HG03280 (cell line): ENCODE measurements at regions not wholly inside any gene's neighbourhood (a gene's known extent, or its start where the extent isn't known, plus 50 kb on each side); places are given as distances from the start of the nearest gene placed in this dataset.
A peak's percentile ranks its signal among the peaks of the same experiment; 100 is the strongest.
"Not testable (repeated sequence)": the region's sequence is repeated elsewhere in the genome, so short reads cannot be mapped to it uniquely, and the experiment has no call there.

ENCODE experiments used
- ATAC-seq: cut with Tn5 transposase; IDR thresholded peaks from one replicate; pipeline ENCODE4 v1.9.1; 2021; ENCODE audit warnings: mild to moderate bottlenecking, moderate library complexity; ENCODE audit not compliant: unreplicated experiment

DNA sequence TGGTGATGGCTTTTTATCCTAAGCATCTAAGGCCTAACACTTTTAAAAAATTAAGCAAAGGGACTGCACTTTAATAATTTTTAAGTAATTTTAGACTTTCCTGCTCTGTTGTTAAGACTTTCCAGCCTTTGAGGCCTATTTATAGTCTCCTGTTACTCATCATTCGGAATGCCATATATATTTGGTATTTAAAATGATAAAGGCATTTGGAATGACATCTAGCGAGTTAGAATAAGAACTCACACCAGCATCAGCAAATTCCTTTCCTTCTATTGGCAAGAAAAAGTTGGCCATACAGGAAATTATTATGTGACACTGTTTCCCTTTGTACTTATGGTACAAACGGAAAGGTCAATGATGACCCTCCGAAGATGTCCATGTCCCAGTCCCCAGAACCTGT lies 88.1 kb upstream of the STMND1 start:
- no peak for ATAC-seq

DNA sequence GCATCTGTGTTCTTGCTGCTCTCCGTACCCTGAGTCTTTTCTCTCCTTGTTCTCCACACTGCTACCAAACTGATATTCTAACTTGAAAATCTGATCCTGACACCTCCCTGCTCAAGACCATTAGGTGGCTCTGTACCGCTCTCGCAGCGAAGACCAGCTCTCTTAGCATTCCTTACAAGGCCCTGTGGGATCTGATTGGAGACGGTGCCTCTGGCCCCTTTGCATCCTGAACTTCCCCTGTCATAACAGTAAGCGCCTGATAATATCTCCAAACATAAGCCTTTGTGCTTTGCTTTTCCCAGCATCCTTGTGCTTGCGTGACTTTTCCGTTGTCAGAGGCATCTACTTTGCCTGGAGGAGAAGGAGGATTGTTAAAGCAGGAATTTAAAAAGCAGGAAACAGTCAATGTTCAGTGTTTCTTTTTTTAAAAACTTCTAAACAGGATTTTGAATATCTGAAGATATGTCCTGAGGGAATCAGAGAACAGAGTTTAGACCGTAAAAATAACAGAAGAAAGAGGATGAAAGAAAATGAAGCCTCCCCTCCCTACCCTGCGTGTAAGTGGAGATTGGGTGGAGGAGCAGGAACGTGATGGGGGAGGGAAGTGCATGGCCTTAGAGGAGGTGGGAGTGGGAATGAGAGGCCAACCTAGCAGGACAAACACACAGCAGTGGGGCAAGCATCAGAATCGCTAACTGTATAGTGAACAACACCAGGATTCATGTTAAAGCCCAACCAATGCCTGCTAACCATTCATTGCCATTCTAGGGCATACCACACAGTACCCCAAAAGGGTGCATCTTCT lies 89.2 kb upstream of the STMND1 start:
- no peak for ATAC-seq

DNA sequence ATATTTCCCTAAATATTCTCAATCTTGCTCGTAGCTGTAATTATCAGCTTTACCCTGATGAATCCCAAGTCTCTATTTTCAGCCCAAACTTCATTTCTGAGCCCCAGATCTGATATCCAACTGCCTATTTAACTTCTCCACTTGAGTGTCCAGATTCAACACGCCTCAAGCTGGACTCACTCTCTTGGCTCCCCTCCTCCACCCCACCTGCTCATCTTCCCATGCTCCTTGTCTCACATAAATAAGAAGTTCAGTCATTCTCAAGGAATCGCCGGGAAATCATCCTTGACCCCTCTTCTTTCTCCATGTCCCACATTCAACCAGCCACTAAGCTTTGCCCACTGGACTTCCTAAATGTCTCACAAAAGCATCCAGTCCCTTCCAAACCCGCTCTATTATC lies 89.9 kb upstream of the STMND1 start:
- no peak for ATAC-seq

DNA sequence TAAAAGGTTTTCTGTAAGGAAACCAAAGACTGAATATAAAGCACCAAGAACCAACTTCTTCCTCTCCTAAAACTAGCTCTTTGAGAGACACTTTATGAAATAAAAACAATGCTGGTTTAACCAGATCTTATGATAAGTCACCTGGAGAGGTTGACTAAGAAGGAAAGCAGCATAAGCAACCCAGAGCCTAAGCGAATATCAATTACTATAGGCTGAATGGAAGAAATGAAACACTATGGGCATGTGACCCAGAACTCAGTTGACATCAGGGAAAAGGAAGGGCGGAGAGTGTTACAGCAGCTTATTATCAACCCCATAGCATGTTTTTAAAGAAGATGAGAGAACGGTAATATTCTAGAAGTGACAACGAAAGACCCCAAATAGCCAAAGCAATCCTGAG lies 94.1 kb upstream of the STMND1 start:
- no peak for ATAC-seq

DNA sequence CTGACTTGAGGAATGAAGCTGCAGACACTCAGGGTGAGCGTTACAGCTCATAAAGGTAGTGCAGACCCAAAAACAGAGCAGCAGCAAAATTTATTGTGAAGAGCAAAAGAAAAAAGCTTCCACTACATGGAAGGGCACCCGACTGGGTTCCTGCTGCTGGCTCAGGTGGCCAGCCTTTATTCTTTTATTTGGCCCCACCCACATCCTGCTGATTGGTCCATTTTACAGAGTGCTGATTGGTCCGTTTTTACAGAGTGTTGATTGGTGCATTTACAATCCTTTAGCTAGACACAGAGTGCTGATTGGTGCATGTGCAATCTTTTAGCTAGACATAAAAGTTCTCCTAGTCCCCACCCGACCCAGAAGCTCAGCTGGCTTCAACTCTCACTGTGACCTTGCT lies 95.3 kb upstream of the STMND1 start:
- ATAC-seq = no peak

DNA sequence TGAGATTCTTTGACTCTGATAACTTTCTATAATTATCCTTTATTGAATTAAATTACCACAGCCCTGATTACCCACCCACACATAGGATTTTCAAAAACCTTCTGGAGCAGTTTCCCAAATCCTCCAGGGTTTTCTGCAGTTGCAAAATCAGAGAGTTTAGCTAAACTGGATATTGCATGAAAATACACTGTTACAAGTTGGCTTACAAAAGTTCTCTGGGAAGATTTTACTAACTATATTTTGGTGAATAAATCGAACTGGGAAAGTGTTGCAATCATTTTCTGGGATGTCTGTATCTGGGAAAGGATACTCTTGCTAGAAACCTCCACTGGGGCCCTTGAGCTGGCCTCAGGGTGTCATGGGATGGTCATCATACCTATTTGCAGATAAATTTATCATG lies 97.6 kb upstream of the STMND1 start:
- no peak for ATAC-seq

DNA sequence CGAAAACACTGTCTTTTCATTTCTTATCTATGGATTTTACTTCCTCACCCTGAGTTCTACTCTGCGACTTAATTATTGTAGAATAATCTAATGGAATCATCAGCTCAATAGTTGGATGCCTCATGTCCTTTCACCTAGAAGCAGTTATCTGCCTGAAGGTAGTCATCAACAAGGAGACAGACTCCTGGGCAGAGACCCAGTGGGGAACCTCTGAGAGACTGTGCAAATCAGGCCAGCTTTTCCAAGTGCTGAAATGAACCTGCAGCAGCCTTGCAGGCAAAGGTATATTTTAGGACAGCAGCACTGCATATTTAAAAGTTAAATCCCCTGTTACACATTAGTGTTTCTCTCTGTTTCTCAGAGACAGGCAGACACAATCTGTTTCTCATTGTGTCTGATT lies 99.7 kb upstream of the STMND1 start:
- ATAC-seq = no peak

DNA sequence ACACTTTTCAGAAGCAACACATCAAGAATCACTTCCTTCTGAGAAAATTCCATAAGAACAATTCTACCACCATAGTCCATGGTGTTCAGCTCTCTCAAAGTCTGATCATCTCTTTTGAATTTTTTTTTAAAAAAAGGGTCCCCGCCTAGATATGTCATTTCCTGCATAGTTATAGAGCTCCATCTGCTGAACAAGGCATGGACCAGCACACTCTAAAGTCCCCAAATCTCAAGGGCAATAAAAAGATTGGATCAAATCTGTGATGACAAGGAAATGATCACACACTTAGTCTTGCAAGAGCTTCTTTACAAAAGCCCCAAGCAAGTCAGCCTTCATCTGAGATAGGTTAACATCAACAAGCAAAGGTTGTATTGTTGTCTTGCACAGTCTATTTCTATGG lies 100.7 kb upstream of the STMND1 start:
- ATAC-seq = no peak

DNA sequence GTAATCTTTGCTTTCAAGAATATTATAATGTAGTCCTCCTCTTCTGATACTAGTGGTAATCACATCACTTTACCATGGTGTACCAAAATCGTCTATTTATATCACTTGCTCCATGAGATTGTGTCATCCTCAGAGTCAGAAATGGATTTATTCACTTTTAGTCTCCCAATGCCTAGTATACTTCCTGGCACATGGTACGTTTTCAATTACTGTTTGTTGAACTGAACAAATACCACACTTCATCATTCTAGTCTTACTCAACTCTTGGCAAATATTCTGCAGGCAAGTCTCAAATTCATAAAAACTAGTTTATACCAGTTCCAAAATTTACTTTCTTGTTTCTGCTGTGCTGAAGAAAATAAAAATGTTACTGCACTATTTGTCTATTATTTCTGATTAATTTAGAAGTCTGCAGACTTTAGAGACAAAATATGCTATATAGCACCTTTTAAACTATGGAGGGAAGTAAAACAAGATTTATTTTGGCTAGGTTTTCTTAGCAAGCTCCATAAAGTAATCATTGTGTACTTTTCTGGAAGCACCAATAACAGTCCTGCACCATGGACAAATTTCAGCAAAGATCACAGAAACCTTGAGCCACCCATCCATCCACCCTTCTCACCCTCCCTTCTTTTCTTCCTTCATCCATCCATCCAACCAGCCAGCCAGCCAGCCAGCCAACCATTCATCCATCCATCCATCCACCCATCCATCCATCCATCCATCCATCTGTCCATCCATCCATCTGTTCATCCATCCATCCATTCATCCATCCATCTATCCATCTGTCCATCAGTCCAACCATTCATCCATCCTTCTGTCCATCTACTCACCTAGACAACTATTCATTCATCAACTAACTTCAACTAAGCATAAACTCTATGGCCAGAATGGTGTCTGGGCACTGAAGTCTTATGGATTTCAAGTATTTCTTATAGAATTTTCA lies 102.1 kb upstream of the STMND1 start:
- ATAC-seq = no peak

DNA sequence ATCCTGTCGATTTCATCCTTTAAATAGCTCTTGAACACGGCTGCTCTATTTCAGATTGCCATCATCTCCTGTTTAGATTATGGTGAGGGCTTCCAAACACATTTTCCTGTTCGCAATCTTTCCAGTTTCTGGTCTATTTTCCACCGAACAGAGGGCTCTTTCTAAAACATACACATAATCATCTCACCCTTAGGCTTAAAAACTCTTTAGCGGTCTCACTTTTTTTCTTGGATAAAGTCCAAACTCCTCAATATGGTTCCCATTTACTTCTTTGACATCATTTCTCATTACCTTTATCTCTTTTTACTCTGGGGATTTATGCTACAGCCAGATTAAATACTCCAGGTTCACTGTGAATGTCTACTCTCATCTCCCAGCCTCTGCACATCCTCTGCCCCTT lies 103.4 kb upstream of the STMND1 start:
- ATAC-seq = no peak

DNA sequence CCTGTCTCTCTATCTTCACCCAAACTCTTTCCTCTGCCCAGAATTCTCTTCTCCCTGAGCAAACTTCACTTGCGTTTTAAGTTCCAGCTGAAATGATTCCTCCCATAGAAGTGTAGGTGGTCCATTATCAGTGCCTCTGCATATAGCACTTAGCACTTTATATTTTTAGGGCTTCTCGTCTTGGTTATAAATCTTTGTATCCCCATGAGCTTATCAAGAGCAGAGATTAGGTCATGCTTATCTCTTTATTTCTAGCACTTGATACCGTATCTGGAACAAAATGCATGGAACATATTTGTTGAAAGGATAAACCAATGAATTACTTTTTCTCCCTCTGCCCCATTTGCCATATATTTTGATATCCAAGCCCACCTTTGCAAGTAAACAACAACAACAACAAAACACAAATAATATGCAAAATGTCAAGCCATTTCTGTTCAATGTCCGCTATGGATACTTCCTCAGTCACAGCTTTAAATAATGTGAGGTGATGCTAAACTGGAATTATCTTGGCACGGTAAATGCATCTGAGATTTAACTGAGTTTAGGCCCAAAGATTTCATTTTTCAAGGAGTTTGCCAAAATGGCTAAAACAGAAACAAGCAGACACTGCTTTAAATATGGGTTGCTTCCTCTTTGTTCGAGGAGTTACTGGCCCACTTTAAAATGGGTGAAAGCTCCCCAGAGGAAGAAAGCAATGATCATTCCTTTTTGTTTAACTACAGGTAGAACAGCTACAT lies 106.2 kb upstream of the STMND1 start:
- no peak for ATAC-seq

DNA sequence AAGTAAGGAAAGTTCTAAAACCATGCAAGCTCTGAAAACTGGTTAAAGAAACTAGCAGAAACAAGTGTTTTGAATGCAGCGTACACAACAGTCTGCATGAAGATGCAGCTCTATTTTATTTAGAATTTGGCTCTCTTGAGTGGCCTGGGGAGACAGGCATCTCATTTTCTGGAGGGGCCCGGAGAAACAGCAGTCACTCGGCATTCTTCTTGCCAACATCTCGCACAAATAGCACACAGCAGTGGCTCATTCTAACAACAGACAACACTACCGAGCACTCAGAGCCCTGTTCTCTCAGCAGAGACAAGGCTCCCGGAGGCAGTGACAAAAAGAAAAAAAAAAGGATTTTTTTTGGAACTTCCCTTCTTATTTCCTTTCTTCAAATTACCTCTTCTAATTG lies 108.5 kb upstream of the STMND1 start:
- ATAC-seq = no peak

DNA sequence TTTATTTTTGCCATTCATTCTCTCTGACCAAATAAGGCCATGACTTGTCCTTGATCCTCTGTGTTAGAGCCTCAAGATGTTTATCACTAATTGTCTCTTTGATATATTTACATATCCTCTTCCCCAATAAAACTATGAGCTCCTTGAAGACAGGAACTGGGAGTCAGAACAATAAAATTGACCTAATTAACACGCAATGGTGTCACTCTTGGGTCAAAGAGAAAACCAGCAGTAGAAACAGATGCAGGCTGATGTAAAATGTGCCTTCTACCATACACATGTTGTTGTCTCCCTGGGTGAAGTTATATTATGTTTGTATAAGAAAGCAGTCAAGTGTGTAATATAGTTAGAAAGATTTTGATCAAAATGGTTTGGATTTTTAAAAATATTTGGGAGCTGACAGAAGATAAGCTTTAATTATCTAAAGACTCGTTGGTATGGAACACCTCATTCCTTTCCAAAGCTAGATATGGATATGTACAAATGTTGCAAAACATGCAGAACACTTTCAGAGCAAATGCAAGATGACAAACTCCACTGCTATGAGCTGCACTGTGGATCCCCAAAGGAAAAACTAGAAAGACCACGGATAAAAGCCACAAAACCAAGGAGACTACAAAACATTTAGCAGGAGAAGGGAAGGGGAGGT lies 109.7 kb upstream of the STMND1 start:
- no peak for ATAC-seq

DNA sequence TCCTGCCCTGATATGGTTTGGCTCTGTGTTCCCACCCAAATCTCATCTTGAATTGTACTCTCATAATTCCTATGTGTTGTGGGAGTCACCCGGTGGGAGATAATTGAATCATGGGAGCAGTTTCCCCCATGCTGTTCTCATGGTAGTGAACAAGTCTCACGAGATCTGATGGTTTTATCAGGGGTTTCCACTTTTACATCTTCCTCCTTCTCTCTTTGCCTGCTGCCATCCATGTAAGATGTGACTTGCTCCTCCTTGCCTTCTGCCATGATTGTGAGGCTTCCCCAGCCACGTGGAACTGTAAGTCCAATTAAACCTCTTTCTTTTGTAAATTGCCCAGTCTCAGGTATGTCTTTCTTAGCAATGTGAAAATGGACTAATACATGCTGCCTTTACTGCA lies 111.9 kb upstream of the STMND1 start:
- not testable (repeated sequence) for ATAC-seq

DNA sequence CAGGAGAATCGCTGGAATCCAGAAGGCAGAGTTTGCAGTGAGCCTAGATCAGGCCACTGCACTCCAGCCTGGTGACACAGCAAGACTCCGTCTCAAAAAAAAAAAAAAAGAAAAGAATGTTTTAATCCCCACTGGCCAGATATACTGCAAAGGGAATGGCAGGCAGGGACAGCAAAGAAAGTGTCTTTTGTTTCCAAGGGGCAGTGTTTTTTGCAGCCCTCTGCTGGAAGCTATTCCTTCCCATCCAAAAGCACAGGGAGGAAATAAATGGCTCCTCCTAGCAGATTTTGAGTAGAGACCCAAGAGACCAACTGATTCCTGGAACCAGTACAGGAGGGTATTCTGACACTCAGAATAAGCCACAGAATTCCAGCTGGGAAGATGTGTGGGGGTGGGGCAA lies 112.5 kb upstream of the STMND1 start:
- ATAC-seq = no peak

DNA sequence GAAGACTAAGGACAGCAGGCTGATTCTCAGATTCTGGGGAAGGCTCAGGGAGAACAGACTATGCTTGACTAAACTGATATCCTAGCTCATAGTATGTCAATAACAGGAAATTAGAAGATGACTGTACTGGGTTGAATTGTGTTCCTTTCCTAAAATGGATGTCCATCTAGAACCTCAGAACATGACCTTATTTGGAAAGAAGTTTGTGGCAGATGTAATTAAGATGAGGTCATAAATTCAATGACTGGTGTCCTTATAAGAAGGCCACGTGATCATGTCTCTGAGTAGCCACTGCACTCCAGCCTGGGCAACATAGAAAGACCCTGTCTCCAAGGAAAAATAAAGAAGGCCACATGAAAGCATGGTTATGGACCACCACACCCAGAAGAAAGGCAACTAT lies 113.9 kb upstream of the STMND1 start:
- no peak for ATAC-seq

DNA sequence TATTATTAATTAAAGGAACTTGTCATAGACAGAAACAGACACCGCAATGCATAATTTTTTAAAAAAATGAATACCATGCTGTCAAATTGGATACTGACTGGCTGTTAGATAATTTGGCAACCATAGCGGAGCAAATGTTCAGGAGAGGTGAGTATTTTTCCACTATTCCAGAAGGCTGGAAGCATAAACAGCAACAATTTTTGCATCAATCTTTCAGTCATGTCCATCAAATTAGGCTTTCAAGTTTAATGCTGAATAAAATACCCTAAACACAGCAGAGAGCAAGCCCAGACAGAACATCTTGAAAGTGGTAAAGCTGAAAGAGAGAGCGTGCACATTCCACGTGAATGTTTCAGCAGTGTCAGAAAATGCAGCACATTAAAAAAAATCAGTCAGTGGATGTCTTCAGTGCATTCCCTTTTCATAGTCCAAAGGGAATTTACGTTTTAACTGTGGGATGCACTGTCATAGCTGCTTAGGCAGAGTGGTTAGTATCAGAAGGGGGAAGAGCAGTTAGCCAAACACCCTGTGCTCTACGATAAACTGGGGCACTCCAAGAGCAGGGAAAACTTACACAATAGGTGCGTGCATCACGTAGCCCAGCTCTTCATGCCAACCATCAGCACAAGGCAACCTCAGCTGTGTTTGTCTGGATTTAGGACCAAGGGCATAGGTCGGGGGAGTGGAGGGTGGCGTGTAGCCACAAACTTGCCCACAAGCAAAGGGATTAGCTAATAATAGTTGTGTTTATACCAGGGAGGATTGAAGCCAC lies 116.2 kb upstream of the STMND1 start:
- ATAC-seq = no peak

DNA sequence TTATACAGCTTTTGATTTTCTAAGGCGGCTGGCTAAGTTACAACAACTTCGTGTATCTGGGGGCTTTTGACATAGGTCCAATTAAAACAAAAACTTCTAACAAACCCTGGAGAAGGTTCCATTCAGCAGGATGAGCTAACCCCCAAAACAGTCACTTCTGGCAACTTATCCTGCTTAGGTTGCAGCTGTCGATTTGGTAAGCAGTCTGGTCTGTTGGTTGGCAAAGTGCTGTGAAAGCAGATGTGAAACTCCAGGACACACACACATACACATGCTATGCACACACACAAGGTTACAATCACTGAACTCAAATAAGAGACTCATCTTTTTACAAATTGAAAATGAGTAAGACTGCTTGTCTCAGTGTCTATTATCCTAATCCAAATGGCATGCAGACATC lies 119.0 kb upstream of the STMND1 start:
- ATAC-seq = peak; percentile 52

DNA sequence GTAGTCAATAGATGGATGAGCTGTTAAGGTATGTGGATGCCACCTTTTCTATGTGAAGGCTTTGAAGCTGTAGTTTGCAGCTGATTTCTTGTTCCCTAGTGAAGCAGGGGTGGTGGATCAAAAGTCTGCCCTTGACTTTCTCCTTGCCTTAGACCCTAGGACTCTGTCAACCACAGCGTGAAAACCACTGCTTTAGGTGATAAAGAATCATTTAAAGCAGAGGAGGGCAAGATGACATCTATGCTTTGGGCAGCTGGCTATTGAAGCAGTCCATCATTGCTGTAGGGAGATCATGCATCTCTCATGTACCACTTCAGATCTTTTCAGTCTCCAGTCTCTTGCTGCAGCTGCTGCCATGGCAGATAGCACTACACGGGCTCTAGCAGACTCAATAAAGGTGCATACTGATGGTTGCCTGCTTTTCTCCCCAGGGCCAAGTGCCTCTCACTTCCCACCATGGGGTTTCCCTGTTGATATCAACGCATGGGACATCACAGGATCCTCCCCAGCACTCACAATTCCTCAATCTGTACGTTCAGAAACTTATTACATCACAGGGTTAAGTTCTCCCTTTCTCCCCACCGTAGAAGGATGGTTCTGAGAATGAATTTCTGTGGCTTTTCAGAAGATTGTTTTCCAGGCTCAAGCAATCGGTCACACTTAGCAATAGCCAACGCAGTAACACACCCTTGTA lies 122.0 kb upstream of the STMND1 start:
- ATAC-seq = no peak

DNA sequence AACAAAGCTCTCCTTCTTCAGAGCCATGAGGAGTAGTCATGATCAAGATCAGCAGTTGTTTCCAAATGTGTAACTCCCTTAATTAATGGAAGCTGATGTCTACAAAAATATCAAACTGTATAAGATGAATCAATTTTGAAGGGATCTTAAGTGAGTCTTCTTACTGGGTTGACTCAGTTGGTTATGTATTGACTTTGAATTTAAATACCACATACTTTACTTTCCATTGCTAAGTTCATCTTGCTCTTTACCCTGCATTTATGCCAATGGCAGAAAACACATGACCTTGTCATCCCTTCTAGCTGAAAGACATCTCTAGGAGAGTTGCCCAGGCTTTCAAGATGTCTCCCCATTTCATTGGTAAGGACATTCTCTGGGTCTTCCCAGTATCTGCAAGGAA lies 123.2 kb upstream of the STMND1 start:
- ATAC-seq = no peak
